Spinal cord (tissue), 9 donors: ENCODE measurements at regions not wholly inside any gene's neighbourhood (a gene's known extent, or its start where the extent isn't known, plus 50 kb on each side); places are given as distances from the start of the nearest gene placed in this dataset.

Experiments used
- DNase-seq, 6 donors: peaks; one replicate each; pipeline versions ENCODE4 v3.0.0 to v3.0.0-alpha.2; 2013 to 2015; ENCODE audit warnings: low spot score in 6 of 6, low read depth in 4 of 6
- H3K27ac ChIP-seq: one replicate; pipeline ENCODE4 v1.5.1; 2013; ENCODE audit warnings: low read depth, low read length, control low read depth
- H3K27me3 ChIP-seq: one replicate; pipeline ENCODE4 v1.6.1; 2013; ENCODE audit warnings: low read length; ENCODE audit not compliant: control insufficient read depth, insufficient read depth
- H3K36me3 ChIP-seq: one replicate; pipeline ENCODE4 v1.6.1; 2013; ENCODE audit warnings: low read length; ENCODE audit not compliant: control insufficient read depth, insufficient read depth
- H3K4me1 ChIP-seq: one replicate; pipeline ENCODE4 v1.6.1; 2013; ENCODE audit warnings: low read length; ENCODE audit not compliant: control insufficient read depth, insufficient read depth
- H3K4me3 ChIP-seq: one replicate; pipeline ENCODE4 v1.5.1; 2013; ENCODE audit warnings: low read depth, low read length, control low read depth
- H3K9me3 ChIP-seq: one replicate; pipeline ENCODE4 v1.6.1; 2013; ENCODE audit warnings: low read length; ENCODE audit not compliant: control insufficient read depth, insufficient read depth
- WGBS: methylation state at CpG from one replicate; pipeline ENCODE4 v1.1.5; 2013; ENCODE audit warnings: missing lambda C conversion rate; ENCODE audit not compliant: insufficient coverage; 5-methylcytosine and 5-hydroxymethylcytosine counted together
- donor health status: healthy.

DNA sequence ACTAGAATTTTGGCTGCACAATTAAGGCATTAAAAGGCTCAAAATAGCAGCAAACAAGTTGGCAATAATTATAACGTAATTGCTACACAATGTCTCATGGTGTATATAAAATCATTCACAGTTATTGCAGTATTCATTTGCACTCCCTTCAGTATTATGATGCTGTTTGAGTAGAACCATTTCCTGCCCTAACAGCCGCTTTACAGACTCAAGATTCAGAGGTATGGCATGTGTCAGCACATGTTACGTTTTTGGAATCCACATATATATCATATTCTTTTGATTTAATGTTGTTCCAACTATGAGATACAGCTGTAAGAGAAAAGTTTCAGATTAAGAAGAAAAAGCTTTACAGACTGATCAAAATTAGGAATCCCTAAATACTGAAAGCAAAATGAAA lies 56.3 kb upstream of the NCKAP5 start:
- no peaks in the 10 kb centered on the region for H3K36me3 ChIP-seq
- no peaks in the 10 kb centered on the region for H3K4me1 ChIP-seq
- peak in 1 of 6 donors; percentile 14 for DNase-seq
- no CpG with 5 or more reads among the region's 3 CpGs for WGBS
- no peaks in the 10 kb centered on the region for H3K27me3 ChIP-seq
- no peak overlapping the region for H3K4me3 ChIP-seq
- H3K9me3 ChIP-seq: peaks cover 2% of the 10 kb centered on the region
- H3K27ac ChIP-seq: no peak overlapping the region

DNA sequence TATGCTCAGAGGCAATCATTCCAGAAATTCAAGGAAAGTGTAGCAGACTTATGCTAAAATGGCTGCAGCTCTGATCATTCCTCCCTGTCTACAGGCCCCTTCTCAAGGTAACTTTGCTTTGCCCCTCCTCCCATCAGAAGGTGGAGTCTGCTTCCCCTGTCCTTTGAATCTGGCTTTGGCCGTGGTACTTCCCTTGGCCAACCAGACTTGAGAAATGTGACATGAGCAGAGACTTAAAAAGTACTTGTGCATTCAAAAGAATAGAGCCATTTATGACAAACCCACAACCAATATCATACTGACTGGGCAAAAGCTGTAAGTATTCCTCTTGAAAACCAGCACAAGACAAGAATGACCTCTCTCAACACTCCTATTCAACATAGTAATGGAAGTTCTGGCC lies 59.5 kb upstream of the NCKAP5 start:
- no CpG with 5 or more reads among the region's 1 CpG for WGBS

DNA sequence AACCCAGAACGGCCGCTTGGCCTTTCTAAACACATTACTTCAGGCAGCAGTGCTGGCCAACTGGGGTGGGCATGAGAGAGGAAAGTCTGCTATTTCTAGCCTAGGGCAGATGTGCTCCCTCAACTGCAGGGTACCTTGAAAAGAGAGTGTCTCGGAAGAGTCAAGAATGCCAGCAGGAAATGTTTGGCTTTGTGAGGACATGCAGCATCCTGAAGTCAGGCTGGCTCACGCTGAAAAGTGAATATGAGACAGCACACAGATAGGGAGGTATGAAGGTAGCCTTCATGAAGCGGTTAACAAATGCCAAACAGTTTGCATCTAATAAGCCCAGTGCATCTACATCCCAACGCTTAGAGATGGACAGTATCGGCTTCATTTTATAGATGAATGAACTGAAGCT lies 65.0 kb upstream of the NCKAP5 start:
- Histone ChIP-seq H3K4me3 (no peak overlapping the region), H3K36me3 (no peaks in the 10 kb centered on the region), H3K27ac (no peak overlapping the region), H3K4me1 (no peaks in the 10 kb centered on the region), H3K27me3 (no peaks in the 10 kb centered on the region), H3K9me3 (peaks cover 2% of the 10 kb centered on the region)
- DNase-seq: no peak
- WGBS: 97% methylated on average over 4 of the region's 7 CpGs

More for the DNA sequence above, 59.5 kb upstream of the NCKAP5 start:
- Histone ChIP-seq H3K36me3 (no peaks in the 10 kb centered on the region), H3K27ac (no peak overlapping the region), H3K4me3 (no peak overlapping the region), H3K9me3 (peaks cover 2% of the 10 kb centered on the region), H3K4me1 (no peaks in the 10 kb centered on the region), H3K27me3 (no peaks in the 10 kb centered on the region)
- no peak for DNase-seq

DNA sequence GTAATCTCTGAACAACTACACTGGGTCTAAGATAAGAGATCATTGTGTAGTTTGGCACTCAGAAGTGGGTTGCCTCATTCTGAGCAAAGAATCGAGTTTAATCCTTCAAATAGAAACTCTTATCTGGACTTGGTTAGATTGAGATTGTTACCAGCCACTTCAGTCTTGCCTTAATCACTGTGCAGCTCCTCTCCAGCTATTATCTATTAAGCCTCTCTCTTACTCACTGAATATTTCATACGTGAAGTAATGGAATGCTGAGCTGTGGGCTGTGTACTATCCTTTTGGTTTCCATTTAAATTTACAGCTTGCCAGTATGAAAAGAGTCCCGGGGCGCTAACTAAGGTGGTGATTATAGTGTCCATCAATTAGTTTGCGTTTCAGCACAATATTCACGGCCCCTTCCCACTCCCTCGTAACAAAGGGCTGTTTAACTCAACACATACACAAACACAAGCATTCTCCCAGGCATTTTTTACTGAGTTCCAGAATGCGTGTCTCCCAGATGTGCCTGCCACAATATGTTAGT lies 65.7 kb upstream of the NCKAP5 start:
- Histone ChIP-seq H3K27ac (no peak overlapping the region), H3K4me3 (no peak overlapping the region), H3K36me3 (no peaks in the 10 kb centered on the region), H3K27me3 (no peaks in the 10 kb centered on the region), H3K9me3 (peaks cover 2% of the 10 kb centered on the region), H3K4me1 (no peaks in the 10 kb centered on the region)
- peak in 1 of 6 donors; percentile 85 for DNase-seq
- no CpG with 5 or more reads among the region's 8 CpGs for WGBS

DNA sequence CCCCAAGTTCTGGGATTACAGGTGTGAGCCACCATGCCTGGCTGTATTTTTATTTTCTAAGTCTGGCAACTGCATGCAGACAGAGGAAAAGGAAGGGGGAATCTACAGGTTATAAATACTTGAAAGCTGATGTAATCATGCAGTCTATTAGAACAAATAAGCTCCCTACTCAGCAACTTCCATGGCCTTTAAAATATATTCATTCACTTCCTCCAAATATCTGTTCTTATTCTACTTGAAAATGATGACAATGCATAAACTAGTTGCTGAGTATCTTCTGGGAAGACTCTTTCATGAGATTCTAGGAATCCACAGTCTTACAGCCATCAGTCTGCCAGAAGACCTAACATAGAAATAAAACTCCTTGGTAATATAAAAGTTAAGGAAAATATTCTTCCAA lies 66.9 kb upstream of the NCKAP5 start:
- Histone ChIP-seq H3K27ac (no peak overlapping the region), H3K4me3 (no peak overlapping the region), H3K27me3 (no peaks in the 10 kb centered on the region), H3K9me3 (no peaks in the 10 kb centered on the region), H3K36me3 (no peaks in the 10 kb centered on the region), H3K4me1 (no peaks in the 10 kb centered on the region)
- no peak for DNase-seq

DNA sequence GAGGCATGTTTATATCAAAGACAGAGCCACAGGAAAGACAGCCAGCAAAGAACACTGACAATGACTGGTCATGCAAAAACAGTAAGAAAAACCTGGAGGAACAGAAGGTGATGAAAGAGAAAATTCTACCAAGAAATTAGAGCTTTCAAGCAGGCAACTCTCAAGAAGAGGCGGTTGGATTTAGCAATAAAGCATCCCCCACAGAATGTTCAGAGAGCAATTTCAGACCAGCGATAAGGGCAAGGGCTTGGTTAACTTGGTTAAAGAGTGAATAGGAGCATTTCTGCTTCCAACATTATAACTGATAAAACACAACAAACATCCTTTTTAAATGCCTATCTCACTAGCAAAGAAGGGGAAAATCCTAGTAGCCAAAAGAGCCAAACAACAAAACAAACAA lies 68.0 kb upstream of the NCKAP5 start:
- WGBS: no CpG with 5 or more reads among the region's 2 CpGs
- Histone ChIP-seq H3K36me3 (no peaks in the 10 kb centered on the region), H3K4me3 (no peak overlapping the region), H3K27ac (no peak overlapping the region), H3K27me3 (peaks cover under 1% of the 10 kb centered on the region), H3K4me1 (no peaks in the 10 kb centered on the region), H3K9me3 (no peaks in the 10 kb centered on the region)
- no peak for DNase-seq

DNA sequence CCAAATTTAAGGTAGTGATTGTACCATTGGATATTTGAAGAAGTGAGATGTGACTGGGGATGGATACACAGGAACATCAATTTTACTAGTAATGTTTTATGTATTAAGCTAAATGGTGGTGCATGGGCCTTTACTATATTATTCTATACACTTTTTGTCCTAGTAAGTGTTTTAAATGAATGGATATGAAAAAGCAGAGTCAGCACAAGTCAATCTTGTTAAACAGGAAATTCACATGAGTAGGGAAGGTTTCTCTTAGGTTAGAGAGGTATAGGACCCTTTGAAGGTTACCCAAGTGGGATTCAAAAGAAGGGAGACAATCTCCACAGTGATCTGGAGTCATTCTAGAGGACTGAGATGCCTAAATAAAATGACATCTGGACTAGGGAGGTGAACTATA lies 71.8 kb upstream of the NCKAP5 start:
- Histone ChIP-seq H3K27ac (no peak overlapping the region), H3K4me3 (no peak overlapping the region), H3K9me3 (no peaks in the 10 kb centered on the region), H3K4me1 (no peaks in the 10 kb centered on the region), H3K36me3 (no peaks in the 10 kb centered on the region), H3K27me3 (peaks cover 2% of the 10 kb centered on the region)
- DNase-seq: no peak

DNA sequence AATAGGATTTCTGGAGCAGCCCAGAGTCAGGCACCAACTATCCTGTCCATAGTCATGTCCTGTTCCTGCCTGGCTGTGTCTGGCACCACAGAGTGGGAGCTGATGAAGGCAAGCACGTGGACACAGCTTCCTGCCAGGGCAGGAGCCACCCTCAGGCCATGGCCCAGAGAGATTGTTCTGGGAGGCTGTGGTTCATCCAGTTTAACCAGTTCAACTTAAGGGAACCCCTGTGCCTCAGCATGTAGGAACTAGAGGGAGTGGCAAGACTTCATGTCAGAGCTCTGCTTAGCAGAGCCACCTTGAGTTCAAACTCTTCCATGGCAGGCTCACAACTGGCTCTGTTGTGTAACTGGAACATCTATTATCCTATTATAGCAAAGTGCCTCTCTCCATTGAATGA lies 73.2 kb upstream of the NCKAP5 start:
- WGBS: no CpG with 5 or more reads among the region's 1 CpG
- H3K36me3 ChIP-seq: no peaks in the 10 kb centered on the region
- DNase-seq: no peak

DNA sequence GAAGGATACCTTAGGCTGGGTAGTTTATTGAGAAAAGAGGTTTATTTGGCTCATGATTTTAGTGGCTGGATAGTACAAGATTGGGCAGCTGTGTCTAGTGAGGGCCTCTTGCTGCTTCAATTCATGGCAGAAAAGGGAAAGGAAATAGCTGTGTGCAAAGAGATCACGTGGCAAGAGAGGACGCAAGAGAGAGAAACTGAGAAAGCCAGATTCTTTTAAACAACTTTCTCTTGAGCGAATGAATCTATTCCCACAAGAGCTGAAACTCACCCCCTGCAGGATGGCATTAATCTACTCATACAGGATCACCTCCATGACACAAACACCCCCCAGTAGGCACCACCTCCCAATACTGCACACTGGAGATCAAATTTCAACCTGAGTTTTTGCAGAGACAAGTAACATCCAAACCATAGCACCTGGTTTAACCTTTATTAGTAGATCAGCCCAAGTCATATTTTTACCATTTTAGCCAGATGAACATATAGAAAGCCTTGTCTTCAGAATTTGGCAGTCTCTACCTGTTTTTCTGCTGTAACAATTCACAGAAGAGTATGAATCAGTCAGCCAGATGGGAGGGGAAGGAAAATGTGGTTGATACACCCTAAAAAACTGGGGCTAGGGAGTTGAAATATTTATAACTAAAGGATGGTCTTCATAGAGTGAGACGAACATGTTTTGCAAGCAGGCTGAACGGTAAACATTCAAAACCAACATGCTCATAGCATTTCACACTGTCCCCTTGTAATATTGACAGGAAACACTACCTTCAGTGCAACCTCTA lies 73.9 kb upstream of the NCKAP5 start:
- Histone ChIP-seq H3K27ac (no peak overlapping the region), H3K27me3 (peaks cover 2% of the 10 kb centered on the region), H3K4me3 (no peak overlapping the region), H3K36me3 (no peaks in the 10 kb centered on the region), H3K9me3 (no peaks in the 10 kb centered on the region), H3K4me1 (no peaks in the 10 kb centered on the region)
- no peak for DNase-seq
- WGBS: 83% methylated on average over 1 of the region's 5 CpGs

More for the DNA sequence above, 73.2 kb upstream of the NCKAP5 start:
- Histone ChIP-seq H3K27ac (no peak overlapping the region), H3K9me3 (no peaks in the 10 kb centered on the region), H3K4me3 (no peak overlapping the region), H3K27me3 (peaks cover 2% of the 10 kb centered on the region), H3K4me1 (no peaks in the 10 kb centered on the region)

DNA sequence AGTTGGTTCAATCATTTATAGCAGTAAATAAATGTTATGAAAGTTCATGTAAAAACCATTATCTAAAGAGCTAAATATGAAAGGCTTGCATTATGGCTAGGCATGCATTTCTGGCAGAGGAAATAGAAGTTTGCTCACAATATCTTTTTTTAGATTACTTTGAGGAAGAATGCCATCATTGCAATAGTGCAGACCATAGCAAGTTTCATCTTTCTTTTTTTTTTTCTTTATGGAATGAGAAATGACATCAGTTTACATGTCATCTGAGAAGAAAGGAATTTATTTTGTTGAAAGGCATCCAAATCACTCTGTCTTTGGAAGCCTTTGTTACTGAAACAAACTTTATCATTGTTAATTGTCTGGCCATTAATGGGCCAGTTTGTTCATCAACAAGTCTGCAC lies 74.5 kb upstream of the NCKAP5 start:
- peak in 1 of 6 donors; percentile 65 for DNase-seq

More for the DNA sequence above, 74.5 kb upstream of the NCKAP5 start:
- Histone ChIP-seq H3K4me1 (no peaks in the 10 kb centered on the region), H3K27ac (no peak overlapping the region), H3K9me3 (no peaks in the 10 kb centered on the region), H3K27me3 (peaks cover 2% of the 10 kb centered on the region), H3K36me3 (no peaks in the 10 kb centered on the region), H3K4me3 (no peak overlapping the region)
